Neural progenitor cell (in vitro differentiated cells): ENCODE measurements at regions not wholly inside any gene's neighbourhood (a gene's known extent, or its start where the extent isn't known, plus 50 kb on each side); places are given as distances from the start of the nearest gene placed in this dataset.

Source experiments
- DNase-seq: peaks from one replicate; pipeline ENCODE4 v3.0.0-alpha.2; 2016; ENCODE audit warnings: low spot score
- H2AFZ ChIP-seq: fragments of 200-600 bp; sonication (generic); replicated peaks from 2 replicates; pipeline ENCODE4 v1.6.1; 2016; ENCODE audit warnings: antibody characterized with exemption
- H3F3A ChIP-seq: fragments of 200-600 bp; sonication (generic); 2 replicates; pipeline ENCODE4 v1.6.1; 2016; ENCODE audit warnings: antibody characterized with exemption, low read depth
- H3K27ac ChIP-seq: fragments of 200-600 bp; sonication (generic); 2 replicates; pipeline ENCODE4 v1.5.1; 2016; ENCODE audit warnings: mild to moderate bottlenecking
- H3K27me3 ChIP-seq: fragments of 200-600 bp; sonication (generic); 2 replicates; pipeline ENCODE4 v1.6.1; 2016; ENCODE audit warnings: mild to moderate bottlenecking, moderate library complexity
- H3K36me3 ChIP-seq: fragments of 200-600 bp; sonication (generic); 2 replicates; pipeline ENCODE4 v1.5.1; 2016
- H3K4me1 ChIP-seq: fragments of 200-600 bp; sonication (generic); 2 replicates; pipeline ENCODE4 v1.6.1; 2016; ENCODE audit warnings: mixed run types
- H3K4me2 ChIP-seq: fragments of 200-600 bp; sonication (generic); 2 replicates; pipeline ENCODE4 v1.6.1; 2016
- H3K4me3 ChIP-seq: fragments of 200-600 bp; sonication (generic); 2 replicates; pipeline ENCODE4 v1.5.1; 2016
- H3K79me2 ChIP-seq: fragments of 200-600 bp; sonication (generic); 2 replicates; pipeline ENCODE4 v1.6.1; 2016; ENCODE audit warnings: low read depth
- H3K9ac ChIP-seq: fragments of 200-600 bp; sonication (generic); 2 replicates; pipeline ENCODE4 v1.6.1; 2016
- H3K9me3 ChIP-seq: fragments of 200-600 bp; sonication (generic); 2 replicates; pipeline ENCODE4 v1.5.1; 2016; ENCODE audit warnings: low read depth
- H4K20me1 ChIP-seq: fragments of 200-600 bp; sonication (generic); 2 replicates; pipeline ENCODE4 v1.6.1; 2016; ENCODE audit warnings: low read depth
- H3K27ac Mint-ChIP-seq: 3 replicates; pipeline ENCODE4 v1.8.0; 2021; ENCODE audit warnings: mixed read lengths
- H3K27me3 Mint-ChIP-seq: 2 replicates; pipeline ENCODE4 v1.8.0; 2022; ENCODE audit warnings: low read depth, mild to moderate bottlenecking, inconsistent platforms, moderate library complexity, mixed read lengths; ENCODE audit not compliant: insufficient read depth
- H3K36me3 Mint-ChIP-seq: 3 replicates; pipeline ENCODE4 v1.8.0; 2021; ENCODE audit warnings: mixed read lengths
- H3K4me1 Mint-ChIP-seq: 3 replicates; pipeline ENCODE4 v1.8.0; 2021; ENCODE audit warnings: mixed read lengths
- H3K4me3 Mint-ChIP-seq: 3 replicates; pipeline ENCODE4 v1.8.0; 2021; ENCODE audit warnings: mild to moderate bottlenecking, moderate library complexity, mixed read lengths
- H3K9me3 Mint-ChIP-seq: 3 replicates; pipeline ENCODE4 v1.8.0; 2020; ENCODE audit warnings: mixed read lengths
- EZH2 ChIP-seq: fragments of 200-600 bp; sonication (generic); IDR thresholded peaks from 2 replicates; pipeline ENCODE4 v1.6.1; 2017; ENCODE audit warnings: antibody characterized with exemption, mild to moderate bottlenecking, moderate library complexity
- EZH2phosphoT487 ChIP-seq: fragments of 200-600 bp; sonication (generic); IDR thresholded peaks from 2 replicates; pipeline ENCODE4 v1.6.1; 2017; ENCODE audit warnings: antibody characterized with exemption
- TF ChIP-seq, protein P1 (sequence below): fragments of 200-600 bp; sonication (generic); IDR thresholded peaks from 2 replicates; pipeline ENCODE4 v1.5.1; 2017; ENCODE audit warnings: antibody characterized with exemption, mild to moderate bottlenecking

DNA sequence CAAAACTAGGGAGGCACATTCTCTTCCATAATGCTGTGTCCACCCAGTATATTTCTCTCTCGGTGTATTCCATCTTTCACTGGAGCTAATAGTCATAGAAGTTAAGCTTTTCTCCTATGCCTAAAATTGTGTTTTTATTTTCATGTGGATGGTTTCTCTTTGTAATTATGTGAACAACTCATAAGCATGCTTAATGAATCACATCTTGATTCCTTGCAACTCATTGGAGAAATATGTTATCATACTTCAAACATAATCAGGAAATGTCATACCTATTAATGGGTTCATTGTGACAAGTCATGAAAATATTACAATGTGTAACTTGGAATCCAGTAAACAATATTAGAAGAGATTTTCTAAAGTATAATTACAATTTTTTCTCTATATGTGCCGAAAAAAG lies 186.3 kb downstream of the SLC7A11 start:
- Histone ChIP-seq H2AFZ (no peak overlapping the region), H3F3A (no peaks in the 10 kb centered on the region), H3K27me3 (no peaks in the 10 kb centered on the region), H3K27ac (no peak overlapping the region), H3K36me3 (no peaks in the 10 kb centered on the region), H4K20me1 (no peaks in the 10 kb centered on the region), H3K79me2 (no peaks in the 10 kb centered on the region), H3K9me3 (no peaks in the 10 kb centered on the region), H3K4me1 (peaks cover 1% of the 10 kb centered on the region), H3K4me2 (no peak overlapping the region), H3K4me3 (no peak overlapping the region), H3K9ac (no peak overlapping the region)
- no peak overlapping the region for H3K27ac Mint-ChIP-seq
- H3K4me3 Mint-ChIP-seq = no peak overlapping the region
- H3K4me1 Mint-ChIP-seq = peaks cover 9% of the 10 kb centered on the region
- DNase-seq = no peak
- H3K36me3 Mint-ChIP-seq = no peaks in the 10 kb centered on the region
- no peak for TF ChIP-seq EZH2phosphoT487
- TF ChIP-seq, protein P1, sequence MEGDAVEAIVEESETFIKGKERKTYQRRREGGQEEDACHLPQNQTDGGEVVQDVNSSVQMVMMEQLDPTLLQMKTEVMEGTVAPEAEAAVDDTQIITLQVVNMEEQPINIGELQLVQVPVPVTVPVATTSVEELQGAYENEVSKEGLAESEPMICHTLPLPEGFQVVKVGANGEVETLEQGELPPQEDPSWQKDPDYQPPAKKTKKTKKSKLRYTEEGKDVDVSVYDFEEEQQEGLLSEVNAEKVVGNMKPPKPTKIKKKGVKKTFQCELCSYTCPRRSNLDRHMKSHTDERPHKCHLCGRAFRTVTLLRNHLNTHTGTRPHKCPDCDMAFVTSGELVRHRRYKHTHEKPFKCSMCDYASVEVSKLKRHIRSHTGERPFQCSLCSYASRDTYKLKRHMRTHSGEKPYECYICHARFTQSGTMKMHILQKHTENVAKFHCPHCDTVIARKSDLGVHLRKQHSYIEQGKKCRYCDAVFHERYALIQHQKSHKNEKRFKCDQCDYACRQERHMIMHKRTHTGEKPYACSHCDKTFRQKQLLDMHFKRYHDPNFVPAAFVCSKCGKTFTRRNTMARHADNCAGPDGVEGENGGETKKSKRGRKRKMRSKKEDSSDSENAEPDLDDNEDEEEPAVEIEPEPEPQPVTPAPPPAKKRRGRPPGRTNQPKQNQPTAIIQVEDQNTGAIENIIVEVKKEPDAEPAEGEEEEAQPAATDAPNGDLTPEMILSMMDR = no peak
- no peak for TF ChIP-seq EZH2
- H3K27me3 Mint-ChIP-seq = no peaks in the 10 kb centered on the region
- peaks cover 8% of the 10 kb centered on the region for H3K9me3 Mint-ChIP-seq

DNA sequence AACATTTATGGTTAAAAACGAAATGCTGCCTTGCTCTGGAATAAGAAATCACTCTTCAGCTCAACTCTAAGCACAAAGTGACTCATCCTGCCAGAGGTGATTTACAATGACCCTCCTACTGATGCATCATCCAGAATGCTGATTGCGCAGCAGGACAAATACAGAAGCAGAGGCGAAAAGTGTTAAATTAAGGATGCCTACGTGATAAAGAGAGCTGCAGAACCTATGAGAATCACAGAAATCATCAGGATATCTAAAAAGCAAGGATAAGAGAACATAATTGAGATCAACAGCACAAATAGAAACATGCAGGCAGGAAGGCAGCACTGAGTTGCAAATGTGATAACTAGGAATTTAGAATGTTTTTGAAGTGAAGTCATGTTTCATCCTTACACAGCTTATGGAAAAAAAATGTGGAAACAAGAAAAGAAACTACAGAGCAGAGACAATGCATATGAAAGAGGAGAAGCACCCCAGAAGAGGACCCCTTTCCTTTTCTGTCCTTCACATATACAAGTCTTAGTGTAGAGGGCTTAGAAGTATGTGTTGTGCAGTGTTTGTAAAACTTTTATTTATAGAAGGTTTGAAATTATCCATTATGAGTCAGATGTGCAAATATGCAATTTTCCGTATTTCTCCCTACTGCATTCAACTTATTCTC lies 188.4 kb downstream of the SLC7A11 start:
- H3K9me3 Mint-ChIP-seq = peaks cover 5% of the 10 kb centered on the region
- Histone ChIP-seq H3K4me3 (no peak overlapping the region), H3K9me3 (no peaks in the 10 kb centered on the region), H3K27ac (no peak overlapping the region), H3K9ac (no peak overlapping the region), H3F3A (no peaks in the 10 kb centered on the region), H3K36me3 (no peaks in the 10 kb centered on the region), H3K27me3 (no peaks in the 10 kb centered on the region), H4K20me1 (no peaks in the 10 kb centered on the region), H3K79me2 (no peaks in the 10 kb centered on the region), H2AFZ (no peak overlapping the region), H3K4me2 (no peak overlapping the region), H3K4me1 (peaks cover 15% of the 10 kb centered on the region)
- H3K4me3 Mint-ChIP-seq = no peak overlapping the region
- no peak for DNase-seq
- H3K36me3 Mint-ChIP-seq = no peaks in the 10 kb centered on the region
- no peaks in the 10 kb centered on the region for H3K27me3 Mint-ChIP-seq
- peaks cover 24% of the 10 kb centered on the region for H3K4me1 Mint-ChIP-seq
- TF ChIP-seq EZH2phosphoT487 = no peak
- no peak for TF ChIP-seq EZH2
- TF ChIP-seq, protein P1 = no peak
- no peak overlapping the region for H3K27ac Mint-ChIP-seq

DNA sequence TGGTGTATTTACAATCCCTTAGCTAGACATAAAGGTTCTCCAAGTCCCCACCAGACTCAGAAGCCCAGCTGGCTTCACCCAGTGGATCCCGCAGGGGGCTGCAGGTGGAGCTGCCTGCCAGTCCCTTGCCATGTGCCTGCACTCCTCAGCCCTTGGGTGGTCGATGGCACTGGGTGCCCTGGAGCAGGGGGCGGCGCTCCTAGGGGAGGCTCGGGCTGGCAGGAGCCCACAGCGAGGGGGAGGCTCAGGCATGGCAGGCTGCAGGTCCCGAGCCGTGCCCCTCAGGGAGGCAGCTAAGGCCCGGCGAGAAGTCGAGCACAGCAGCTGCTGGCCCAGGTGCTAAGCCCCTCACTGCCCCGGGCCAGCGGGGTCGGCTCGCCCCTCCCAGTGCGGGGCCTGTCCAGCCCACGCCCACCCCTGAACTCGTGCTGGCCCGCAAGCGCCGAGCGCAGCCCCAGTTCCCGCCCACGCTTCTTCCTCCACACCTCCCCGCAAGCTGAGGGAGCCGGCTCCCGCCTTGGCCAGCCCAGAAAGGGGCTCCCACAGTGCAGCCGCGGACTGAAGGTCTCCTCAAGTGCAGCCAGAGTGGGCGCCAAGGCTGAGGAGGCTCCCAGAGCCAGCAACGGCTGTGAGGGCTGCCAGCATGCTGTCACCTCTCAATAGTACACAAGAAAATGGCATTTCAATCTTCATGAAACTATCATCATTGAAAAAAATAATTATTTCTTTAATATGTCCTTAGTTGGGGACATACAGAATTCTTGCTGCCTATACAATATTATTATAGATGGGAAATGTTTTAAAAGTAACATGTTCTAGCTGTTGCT lies 189.1 kb downstream of the SLC7A11 start:
- no peaks in the 10 kb centered on the region for H3K27me3 Mint-ChIP-seq
- no peak for DNase-seq
- Histone ChIP-seq H3K4me3 (no peak overlapping the region), H3F3A (no peaks in the 10 kb centered on the region), H2AFZ (no peak overlapping the region), H3K27ac (no peak overlapping the region), H3K36me3 (no peaks in the 10 kb centered on the region), H3K9ac (no peak overlapping the region), H3K4me1 (peaks cover 15% of the 10 kb centered on the region), H3K4me2 (no peak overlapping the region), H3K9me3 (no peaks in the 10 kb centered on the region), H4K20me1 (no peaks in the 10 kb centered on the region), H3K27me3 (no peaks in the 10 kb centered on the region), H3K79me2 (no peaks in the 10 kb centered on the region)
- H3K9me3 Mint-ChIP-seq = peaks cover 5% of the 10 kb centered on the region
- no peak for TF ChIP-seq EZH2phosphoT487
- TF ChIP-seq, protein P1 = no peak
- no peak for TF ChIP-seq EZH2
- no peaks in the 10 kb centered on the region for H3K36me3 Mint-ChIP-seq
- no peak overlapping the region for H3K4me3 Mint-ChIP-seq
- H3K4me1 Mint-ChIP-seq = peaks cover 24% of the 10 kb centered on the region
- H3K27ac Mint-ChIP-seq = no peak overlapping the region
